H1 (cell line): ENCODE measurements at regions not wholly inside any gene's neighbourhood (a gene's known extent, or its start where the extent isn't known, plus 50 kb on each side); places are given as distances from the start of the nearest gene placed in this dataset.

Source experiments
- CTCF ChIA-PET: fragments of 300-600 bp; sonication (Branson Sonifier 250); formaldehyde crosslinking; loops from one replicate; lab custom pipeline; 2021; ENCODE audit not compliant: partially characterized antibody; lab: Charles Lee
- POLR2A ChIA-PET: fragments of 300-600 bp; sonication (Branson Sonifier 250); formaldehyde crosslinking; loops from one replicate; lab custom pipeline; 2021; ENCODE audit warnings: inconsistent platforms; ENCODE audit not compliant: partially characterized antibody; lab: Charles Lee
- DNase-seq, 2 experiments: peaks; one replicate each; pipeline versions ENCODE4 v3.0.0 to v3.0.0-alpha.2; 2010 to 2022; ENCODE audit warnings: low spot score in 2 of 2, low read depth in 1 of 2, mixed read lengths in 1 of 2
- FAIRE-seq: peaks from 2 replicates; lab custom pipeline; 2011; peaks lifted over from hg19 to GRCh38; lab: Jason Lieb, UNC
- H2AFZ ChIP-seq: 2 replicates; pipeline ENCODE4 v1.8.1; 2012; ENCODE audit warnings: low read length, inconsistent platforms
- H2AK5ac ChIP-seq: 2 replicates; pipeline ENCODE4 v1.6.1; 2013; ENCODE audit warnings: low read depth, low read length
- H2BK120ac ChIP-seq: replicated peaks from 2 replicates; pipeline ENCODE3; 2013; ENCODE audit warnings: low read depth, low read length, inconsistent platforms
- H2BK12ac ChIP-seq: 2 replicates; pipeline ENCODE4 v1.6.1; 2013; ENCODE audit warnings: low read depth, low read length
- H2BK15ac ChIP-seq: 2 replicates; pipeline ENCODE4 v1.6.1; 2013; ENCODE audit warnings: low read length
- H2BK20ac ChIP-seq: 2 replicates; pipeline ENCODE4 v1.6.1; 2013; ENCODE audit warnings: low read length
- H2BK5ac ChIP-seq: 2 replicates; pipeline ENCODE4 v1.6.1; 2013; ENCODE audit warnings: low read depth, low read length
- H3K14ac ChIP-seq: 2 replicates; pipeline ENCODE4 v1.6.1; 2013; ENCODE audit warnings: inconsistent platforms; ENCODE audit not compliant: insufficient read length
- H3K18ac ChIP-seq: 2 replicates; pipeline ENCODE4 v1.6.1; 2013; ENCODE audit warnings: low read length; ENCODE audit errors: extremely low read depth
- H3K23ac ChIP-seq: 2 replicates; pipeline ENCODE4 v1.6.1; 2013; ENCODE audit warnings: inconsistent platforms; ENCODE audit not compliant: insufficient read length
- H3K23me2 ChIP-seq: 2 replicates; pipeline ENCODE4 v1.6.1; 2013; ENCODE audit warnings: low read depth, low read length
- H3K27ac ChIP-seq: 2 replicates; pipeline ENCODE4 v1.6.1; 2011; ENCODE audit warnings: low read depth, low read length, inconsistent platforms
- H3K27me3 ChIP-seq, 4 experiments: replicated peaks in 1 of 4; 1 replicate in 1 of 4; 2 replicates in 3 of 4; pipeline versions ENCODE4 v1.6.1 to v1.8.1; 2011 to 2013; ENCODE audit warnings: low read length in 3 of 4, mild to moderate bottlenecking in 3 of 4, inconsistent platforms in 2 of 4, mixed read lengths in 2 of 4, moderate library complexity in 1 of 4; ENCODE audit not compliant: control insufficient read depth in 3 of 4, insufficient read depth in 3 of 4; ENCODE audit errors: extremely low read depth in 1 of 4
- H3K36me3 ChIP-seq, 4 experiments: 2 replicates each; pipeline versions ENCODE4 v1.6.1 to v1.8.1; 2011 to 2013; ENCODE audit warnings: mild to moderate bottlenecking in 4 of 4, low read length in 3 of 4, moderate library complexity in 2 of 4, control low read depth in 1 of 4, inconsistent platforms in 1 of 4; ENCODE audit not compliant: insufficient read depth in 4 of 4, control insufficient read depth in 2 of 4
- H3K4ac ChIP-seq: replicated peaks from 2 replicates; pipeline ENCODE3; 2013; ENCODE audit warnings: low read length, low read depth, mixed read lengths, inconsistent platforms; ENCODE audit not compliant: insufficient read length
- H3K4me1 ChIP-seq, 4 experiments: replicated peaks in 1 of 4; 1 replicate in 1 of 4; 2 replicates in 3 of 4; pipeline versions ENCODE4 v1.6.1 to v1.8.1; 2011 to 2013; ENCODE audit warnings: low read length in 3 of 4, inconsistent platforms in 2 of 4, mixed read lengths in 1 of 4; ENCODE audit not compliant: insufficient read depth in 4 of 4, control insufficient read depth in 3 of 4
- H3K4me2 ChIP-seq, 2 experiments: 2 replicates each; pipeline versions ENCODE4 v1.6.1 to v1.8.1; 2011 to 2013; ENCODE audit warnings: low read depth in 2 of 2, low read length in 2 of 2, control low read depth in 1 of 2, inconsistent platforms in 1 of 2, mild to moderate bottlenecking in 1 of 2; ENCODE audit not compliant: insufficient read depth in 1 of 2
- H3K4me3 ChIP-seq, 4 experiments: fragments of 200-600, 300-600 bp in 1 of 4; sonication (generic), shearing (Covaris generic), sonication (Bioruptor Twin) in 1 of 4; 2 replicates each; pipeline versions ENCODE4 v1.5.1 to v1.8.1; 2011 to 2016; ENCODE audit warnings: low read length in 4 of 4, low read depth in 3 of 4, control low read depth in 2 of 4, inconsistent platforms in 2 of 4, mild to moderate bottlenecking in 2 of 4, mixed read lengths in 1 of 4, moderate library complexity in 1 of 4; ENCODE audit not compliant: insufficient read depth in 2 of 4; ENCODE audit errors: extremely low read depth in 1 of 4
- H3K56ac ChIP-seq: replicated peaks from 2 replicates; pipeline ENCODE3; 2013; ENCODE audit warnings: low read depth, mild to moderate bottlenecking, mixed read lengths, low read length, inconsistent platforms; ENCODE audit not compliant: insufficient read length
- H3K79me1 ChIP-seq: 2 replicates; pipeline ENCODE4 v1.6.1; 2013; ENCODE audit warnings: low read depth, low read length, control low read depth
- H3K79me2 ChIP-seq, 2 experiments: 2 replicates each; pipeline versions ENCODE4 v1.6.1 to v1.8.1; 2012 to 2013; ENCODE audit warnings: low read length in 2 of 2, mild to moderate bottlenecking in 2 of 2, inconsistent platforms in 1 of 2; ENCODE audit not compliant: insufficient read depth in 2 of 2, control insufficient read depth in 1 of 2
- H3K9ac ChIP-seq, 4 experiments: replicated peaks in 1 of 4; 1 replicate in 1 of 4; 2 replicates in 3 of 4; pipeline versions ENCODE4 v1.6.1 to v1.8.1; 2011 to 2013; ENCODE audit warnings: low read depth in 3 of 4, low read length in 3 of 4, control low read depth in 2 of 4, mild to moderate bottlenecking in 2 of 4, moderate library complexity in 2 of 4, inconsistent platforms in 1 of 4; ENCODE audit errors: extremely low read depth in 1 of 4
- H3K9me3 ChIP-seq, 2 experiments: 2 replicates each; pipeline versions ENCODE4 v1.6.1 to v1.8.1; 2012 to 2013; ENCODE audit warnings: mild to moderate bottlenecking in 2 of 2, moderate library complexity in 2 of 2, control low read depth in 1 of 2, inconsistent platforms in 1 of 2, low read depth in 1 of 2, low read length in 1 of 2, mixed read lengths in 1 of 2; ENCODE audit not compliant: insufficient read depth in 2 of 2
- H4K20me1 ChIP-seq, 2 experiments: replicated peaks in 1 of 2; 2 replicates each; pipeline versions ENCODE3 to v1.8.1; 2011 to 2013; ENCODE audit warnings: inconsistent platforms in 2 of 2, low read length in 2 of 2, mild to moderate bottlenecking in 1 of 2; ENCODE audit not compliant: insufficient read depth in 2 of 2, control insufficient read depth in 1 of 2
- H4K5ac ChIP-seq: 2 replicates; pipeline ENCODE4 v1.6.1; 2013; ENCODE audit warnings: low read length, low read depth, mixed read lengths, inconsistent platforms; ENCODE audit not compliant: insufficient read length
- H4K8ac ChIP-seq: 2 replicates; pipeline ENCODE4 v1.8.0; 2013; ENCODE audit warnings: mild to moderate bottlenecking, moderate library complexity, low read length, inconsistent platforms; ENCODE audit not compliant: insufficient read depth; ENCODE audit errors: extremely low read depth
- H4K91ac ChIP-seq: replicated peaks from 2 replicates; pipeline ENCODE3; 2013; ENCODE audit warnings: low read length, mixed read lengths, inconsistent platforms; ENCODE audit not compliant: insufficient read length
- BACH1 ChIP-seq: IDR thresholded peaks from 2 replicates; pipeline ENCODE4 v1.6.1; 2012; ENCODE audit warnings: low read length, improper control_type of control experiment
- CTBP2 ChIP-seq: IDR thresholded peaks from 2 replicates; pipeline ENCODE4 v1.7.0; 2011; ENCODE audit warnings: borderline replicate concordance, mild to moderate bottlenecking, moderate library complexity, mixed read lengths, low read length; ENCODE audit not compliant: insufficient read depth, insufficient read length
- CTCF ChIP-seq, 3 experiments: IDR thresholded peaks; 1 replicate in 2 of 3; 2 replicates in 1 of 3; pipeline versions ENCODE4 v1.5.1 to v1.6.1; 2011; ENCODE audit warnings: low read length in 3 of 3, mild to moderate bottlenecking in 3 of 3, inconsistent platforms in 2 of 3, low read depth in 1 of 3, moderate library complexity in 1 of 3; ENCODE audit not compliant: insufficient read depth in 1 of 3; ENCODE audit errors: control extremely low read depth in 1 of 3
- EP300 ChIP-seq, 2 experiments: IDR thresholded peaks; 1 replicate in 1 of 2; 2 replicates in 1 of 2; pipeline ENCODE4 v1.6.1; 2011 to 2012; ENCODE audit warnings: low read depth in 2 of 2, low read length in 2 of 2, mild to moderate bottlenecking in 2 of 2, borderline replicate concordance in 1 of 2, inconsistent platforms in 1 of 2, moderate library complexity in 1 of 2
- JUN ChIP-seq: IDR thresholded peaks from 2 replicates; pipeline ENCODE4 v1.6.1; 2011; ENCODE audit warnings: low read depth, mild to moderate bottlenecking, improper control_type of control experiment, low read length
- RNF2 ChIP-seq: fragments of 200-900, 300-1000 bp; sonication (generic); IDR thresholded peaks from 2 replicates; pipeline ENCODE4 v1.7.1; 2016; ENCODE audit warnings: borderline replicate concordance, low read depth, mild to moderate bottlenecking, antibody characterized with exemption, low read length; ENCODE audit not compliant: poor library complexity, severe bottlenecking; ENCODE audit errors: missing control alignments
- SAP30 ChIP-seq: fragments of 300-600 bp; sonication (generic); IDR thresholded peaks from 2 replicates; pipeline ENCODE4 v1.7.1; 2012; ENCODE audit warnings: low read length, moderate library complexity, mild to moderate bottlenecking, inconsistent platforms; ENCODE audit not compliant: insufficient read depth, insufficient replicate concordance
- SIX5 ChIP-seq: IDR thresholded peaks from 2 replicates; pipeline ENCODE4 v1.6.1; 2011; ENCODE audit warnings: mild to moderate bottlenecking, low read depth, low read length
- TAF7 ChIP-seq: optimal IDR thresholded peaks from 2 replicates; pipeline ENCODE3; 2011; ENCODE audit warnings: low read depth, mild to moderate bottlenecking, inconsistent platforms, low read length, moderate library complexity, borderline replicate concordance
- TBP ChIP-seq: IDR thresholded peaks from 2 replicates; pipeline ENCODE4 v1.6.1; 2011; ENCODE audit warnings: low read depth, low read length, improper control_type of control experiment
- TCF12 ChIP-seq: IDR thresholded peaks from 2 replicates; pipeline ENCODE4 v1.6.1; 2011; ENCODE audit warnings: low read depth, mild to moderate bottlenecking, low read length
- WGBS, 2 experiments: shearing (Covaris generic) in 1 of 2; methylation state at CpG; one replicate each; pipeline versions ENCODE4 v1.1.6 to v1.1.7; 2013 to 2015; ENCODE audit warnings: low lambda C conversion rate in 2 of 2, mixed read lengths in 2 of 2, inconsistent platforms in 1 of 2, low coverage in 1 of 2, missing lambda C conversion rate in 1 of 2; ENCODE audit not compliant: insufficient replicate concordance in 2 of 2, insufficient coverage in 1 of 2, insufficient read length in 1 of 2; ENCODE audit errors: extremely low coverage in 1 of 2, missing lambda C conversion rate in 1 of 2; 5-methylcytosine and 5-hydroxymethylcytosine counted together

GRCh38 chr3:191143224-191143623, 55.8 kb upstream of the OSTN start:
- POLR2A ChIA-PET: no interaction called here
- Histone ChIP-seq H3K9ac (no peak overlapping the region), H3K14ac (no peak overlapping the region), H2BK15ac (no peak overlapping the region), H3K79me1 (no peaks in the 10 kb centered on the region), H3K56ac (no peak overlapping the region), H3K4me1 (no peaks in the 10 kb centered on the region), H3K27me3 (no peaks in the 10 kb centered on the region), H4K5ac (no peak overlapping the region), H2AK5ac (no peak overlapping the region), H3K4ac (no peak overlapping the region), H3K79me2 (no peaks in the 10 kb centered on the region), H2BK5ac (no peak overlapping the region), H4K8ac (no peak overlapping the region), H3K9me3 (no peaks in the 10 kb centered on the region), H4K91ac (no peak overlapping the region), H2BK20ac (no peak overlapping the region), H4K20me1 (no peaks in the 10 kb centered on the region), H3K4me2 (no peak overlapping the region), H3K4me3 (no peak overlapping the region), H3K36me3 (no peaks in the 10 kb centered on the region), H3K23me2 (no peaks in the 10 kb centered on the region), H3K18ac (no peak overlapping the region), H2AFZ (no peak overlapping the region), H2BK120ac (no peak overlapping the region), H2BK12ac (no peak overlapping the region), H3K23ac (no peak overlapping the region), H3K27ac (no peak overlapping the region)
- 67% methylated on average over 1 of the region's 1 CpG; no CpG with 5 or more reads in 1 of the 2 experiments for WGBS, 2 experiments
- CTCF ChIA-PET: interaction anchor here (0.5 kb wide), 1 partner anchor 88 kb away, joined by 3 read pairs; no protein-coding TSS in a partner anchor
- FAIRE-seq (no peak), DNase-seq (no peak)
- TF ChIP-seq BACH1 (no peak), CTCF (IDR thresholded peaks at IDR 0.05; ENCODE audit: control extremely low read depth in 1 of 3, insufficient read depth in 1 of 3, low read depth in 1 of 3, low read length in 3 of 3) (no peak), TBP (no peak), SIX5 (no peak), EP300 (IDR thresholded peaks at IDR 0.05; ENCODE audit: borderline replicate concordance in 1 of 2, low read depth in 2 of 2, low read length in 2 of 2) (no peak), JUN (no peak), TAF7 (no peak), TCF12 (no peak), SAP30 (no peak), RNF2 (no peak), CTBP2 (no peak)
